C4-2B (cell line): ENCODE measurements at regions not wholly inside any gene's neighbourhood (a gene's known extent, or its start where the extent isn't known, plus 50 kb on each side); places are given as distances from the start of the nearest gene placed in this dataset.

Experiments used
- ZFX ChIP-seq: fragments of 450-650 bp; IDR thresholded peaks from 2 replicates; pipeline ENCODE4 v1.6.1; 2017
- TF ChIP-seq, protein P1 (sequence below): fragments of 450-650 bp; conservative IDR thresholded peaks from 2 replicates; pipeline ENCODE4 v1.5.1; 2017; ENCODE audit warnings: mild to moderate bottlenecking

DNA sequence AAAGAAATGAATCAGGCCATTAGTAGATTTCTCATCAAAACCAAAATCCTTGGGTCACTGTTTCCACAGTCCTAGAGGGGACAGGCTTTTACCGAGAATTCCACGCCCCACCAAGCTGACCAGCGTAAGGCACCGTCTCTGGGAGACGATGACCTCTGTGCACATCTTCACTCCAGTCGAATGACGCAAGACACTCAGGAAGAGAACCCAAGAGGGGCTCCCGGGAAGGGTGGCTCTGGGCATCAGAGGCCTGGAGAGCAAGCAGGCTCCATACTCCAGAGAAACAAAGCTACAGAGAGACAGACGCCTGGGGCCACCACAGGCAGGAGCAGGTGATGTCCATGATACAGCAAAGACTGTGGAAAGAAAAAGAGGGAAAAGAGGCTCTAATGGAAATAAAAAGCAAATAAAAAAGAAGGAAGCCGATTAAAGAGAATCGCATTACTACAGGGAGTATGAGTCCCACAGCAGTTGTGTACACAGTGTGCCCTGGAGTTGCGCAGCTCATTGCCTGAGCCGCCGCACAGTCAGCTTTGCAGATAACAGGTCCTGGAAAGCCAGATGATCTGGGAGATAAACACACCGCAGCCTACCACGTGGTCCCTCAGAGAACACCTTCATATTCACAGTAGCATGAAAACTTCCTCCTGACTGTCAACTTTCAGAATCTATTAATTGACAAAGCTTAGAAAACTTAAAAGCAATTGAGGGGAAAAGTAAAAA lies 572.7 kb upstream of the SALL3 start:
- TF ChIP-seq, protein P1, sequence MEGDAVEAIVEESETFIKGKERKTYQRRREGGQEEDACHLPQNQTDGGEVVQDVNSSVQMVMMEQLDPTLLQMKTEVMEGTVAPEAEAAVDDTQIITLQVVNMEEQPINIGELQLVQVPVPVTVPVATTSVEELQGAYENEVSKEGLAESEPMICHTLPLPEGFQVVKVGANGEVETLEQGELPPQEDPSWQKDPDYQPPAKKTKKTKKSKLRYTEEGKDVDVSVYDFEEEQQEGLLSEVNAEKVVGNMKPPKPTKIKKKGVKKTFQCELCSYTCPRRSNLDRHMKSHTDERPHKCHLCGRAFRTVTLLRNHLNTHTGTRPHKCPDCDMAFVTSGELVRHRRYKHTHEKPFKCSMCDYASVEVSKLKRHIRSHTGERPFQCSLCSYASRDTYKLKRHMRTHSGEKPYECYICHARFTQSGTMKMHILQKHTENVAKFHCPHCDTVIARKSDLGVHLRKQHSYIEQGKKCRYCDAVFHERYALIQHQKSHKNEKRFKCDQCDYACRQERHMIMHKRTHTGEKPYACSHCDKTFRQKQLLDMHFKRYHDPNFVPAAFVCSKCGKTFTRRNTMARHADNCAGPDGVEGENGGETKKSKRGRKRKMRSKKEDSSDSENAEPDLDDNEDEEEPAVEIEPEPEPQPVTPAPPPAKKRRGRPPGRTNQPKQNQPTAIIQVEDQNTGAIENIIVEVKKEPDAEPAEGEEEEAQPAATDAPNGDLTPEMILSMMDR: no peak
- TF ChIP-seq ZFX: no peak
